Psoas muscle (tissue), 7 donors: ENCODE measurements at regions not wholly inside any gene's neighbourhood (a gene's known extent, or its start where the extent isn't known, plus 50 kb on each side); places are given as distances from the start of the nearest gene placed in this dataset.

Experiments
- ATAC-seq, 4 donors: fragments of 200-7000 bp; cut with Tn5 transposase; one replicate each; pipeline ENCODE4 v1.9.1; 2020; ENCODE audit warnings: moderate library complexity in 3 of 4, mild to moderate bottlenecking in 2 of 4
- DNase-seq, 2 donors: peaks; one replicate each; pipeline ENCODE4 v3.0.0-alpha.2; 2020
- H3K27ac ChIP-seq: fragments of 200-600 bp; one replicate; pipeline ENCODE4 v1.8.0; 2022
- H3K27me3 ChIP-seq, 3 donors: fragments of 200-600 bp in 1 of 3; one replicate each; pipeline versions ENCODE4 v1.6.1 to v1.8.0; 2013 to 2022; ENCODE audit warnings: low read length in 2 of 3, mild to moderate bottlenecking in 2 of 3, moderate library complexity in 1 of 3; ENCODE audit not compliant: insufficient read depth in 3 of 3
- H3K36me3 ChIP-seq, 2 donors: fragments of 200-600 bp in 1 of 2; one replicate each; pipeline versions ENCODE4 v1.6.1 to v1.8.0; 2013 to 2022; ENCODE audit warnings: low read depth in 1 of 2, mild to moderate bottlenecking in 1 of 2, moderate library complexity in 1 of 2; ENCODE audit not compliant: insufficient read depth in 1 of 2
- H3K4me1 ChIP-seq: fragments of 200-600 bp; one replicate; pipeline ENCODE4 v1.8.0; 2022
- H3K4me3 ChIP-seq: fragments of 200-600 bp; one replicate; pipeline ENCODE4 v1.8.0; 2022; ENCODE audit warnings: mild to moderate bottlenecking
- H3K9me3 ChIP-seq: fragments of 200-600 bp; one replicate; pipeline ENCODE4 v1.8.0; 2022
- WGBS, 3 donors: extraction: QIAGEN DNeasy Blood & Tissue Kit; methylation state at CpG; one replicate each; pipeline versions ENCODE4 v1.1.6 to v1.1.7; 2013; 5-methylcytosine and 5-hydroxymethylcytosine counted together
- intact Hi-C, 2 donors: fragments of 100-400 bp; cut with DNase I; formaldehyde crosslinking; loops; one replicate each; pipeline versions ENCODE4 v1.11.0 to v1.14.2; 2022
- TF ChIP-seq, protein P1 (sequence below): fragments of 200-600 bp; IDR thresholded peaks from one replicate; pipeline ENCODE4 v1.8.0; 2022; ENCODE audit warnings: antibody characterized with exemption
- donor health status: healthy with polysubstance abuse.
- donor health status: DM: no; HTN: no; CAD: no; lungs with moderate emphysema.
- donor health status: Bipolar disorder and iron deficiency.
- donor health status: healthy.
- donor health status: DM: yes; HTN: yes; CAD: no.
- donor health status: DM: no; HTN: no; CAD: no.
- donor health status: DM: yes; HTN: yes; CAD: no.

DNA sequence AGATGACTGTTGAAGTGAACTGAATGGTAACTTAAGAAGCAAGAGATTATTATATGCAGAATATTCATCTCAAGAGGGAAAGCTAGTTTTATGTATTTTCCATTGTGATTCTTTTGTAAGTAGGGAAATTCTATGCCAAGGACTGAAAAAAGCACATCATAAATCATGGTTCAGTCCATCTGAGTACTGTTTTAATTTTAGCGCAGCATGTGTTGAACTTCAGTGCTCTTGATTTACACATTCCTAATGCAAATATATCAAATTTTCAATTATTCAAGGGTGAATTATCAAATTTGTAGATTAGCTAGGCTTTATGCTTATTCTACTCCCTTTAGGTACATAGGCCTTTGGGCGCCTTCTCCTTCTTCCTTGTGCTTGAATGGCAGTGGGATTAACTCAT, 50.3 kb upstream of the TCF12 start:
- peak overlapping the region; percentile 44 for H3K27ac ChIP-seq
- 64 to 74% (median 70%) methylated on average over 2 of the region's 2 CpGs for WGBS, 3 donors

DNA sequence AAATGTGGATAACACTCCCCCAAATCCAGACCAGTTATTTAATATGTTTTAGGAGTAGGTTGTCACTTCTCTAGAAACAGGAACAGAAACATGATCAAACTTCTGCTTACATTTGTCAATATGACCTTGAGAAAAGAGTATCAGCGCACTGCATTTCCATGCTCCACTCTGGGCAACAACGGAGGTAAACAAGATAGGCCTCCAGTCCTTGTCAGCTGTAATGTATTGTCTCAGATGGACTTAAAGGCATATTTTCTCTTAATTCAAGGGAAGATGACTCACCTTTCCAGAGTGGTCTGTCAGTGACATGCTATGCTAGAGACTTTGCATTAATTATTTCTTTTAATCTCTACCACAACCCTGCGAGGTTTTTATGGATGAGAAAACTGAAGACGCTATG, 51.6 kb upstream of the TCF12 start:
- TF ChIP-seq, protein P1, sequence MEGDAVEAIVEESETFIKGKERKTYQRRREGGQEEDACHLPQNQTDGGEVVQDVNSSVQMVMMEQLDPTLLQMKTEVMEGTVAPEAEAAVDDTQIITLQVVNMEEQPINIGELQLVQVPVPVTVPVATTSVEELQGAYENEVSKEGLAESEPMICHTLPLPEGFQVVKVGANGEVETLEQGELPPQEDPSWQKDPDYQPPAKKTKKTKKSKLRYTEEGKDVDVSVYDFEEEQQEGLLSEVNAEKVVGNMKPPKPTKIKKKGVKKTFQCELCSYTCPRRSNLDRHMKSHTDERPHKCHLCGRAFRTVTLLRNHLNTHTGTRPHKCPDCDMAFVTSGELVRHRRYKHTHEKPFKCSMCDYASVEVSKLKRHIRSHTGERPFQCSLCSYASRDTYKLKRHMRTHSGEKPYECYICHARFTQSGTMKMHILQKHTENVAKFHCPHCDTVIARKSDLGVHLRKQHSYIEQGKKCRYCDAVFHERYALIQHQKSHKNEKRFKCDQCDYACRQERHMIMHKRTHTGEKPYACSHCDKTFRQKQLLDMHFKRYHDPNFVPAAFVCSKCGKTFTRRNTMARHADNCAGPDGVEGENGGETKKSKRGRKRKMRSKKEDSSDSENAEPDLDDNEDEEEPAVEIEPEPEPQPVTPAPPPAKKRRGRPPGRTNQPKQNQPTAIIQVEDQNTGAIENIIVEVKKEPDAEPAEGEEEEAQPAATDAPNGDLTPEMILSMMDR = no peak
- Histone ChIP-seq H3K9me3 (no peaks in the 10 kb centered on the region), H3K36me3 (no peaks in the 10 kb centered on the region), H3K27ac (no peak overlapping the region), H3K27me3 (no peaks in the 10 kb centered on the region), H3K4me3 (no peak overlapping the region), H3K4me1 (peaks cover 18% of the 10 kb centered on the region)
- 74 to 77% (median 76%) methylated on average over 4 of the region's 4 CpGs for WGBS, 3 donors
- intact Hi-C loops = loop anchor here in 1 of 2 donors (5.0 kb wide), 1 partner anchor 380 kb away; no protein-coding TSS in a partner anchor
- ATAC-seq = no peak
- no peak for DNase-seq

More for the DNA sequence above, 50.3 kb upstream of the TCF12 start:
- Histone ChIP-seq H3K4me3 (no peak overlapping the region), H3K27me3 (no peaks in the 10 kb centered on the region), H3K36me3 (no peaks in the 10 kb centered on the region), H3K4me1 (peaks cover 19% of the 10 kb centered on the region), H3K9me3 (no peaks in the 10 kb centered on the region)
- intact Hi-C loops = loop anchor here in 1 of 2 donors (5.0 kb wide), 1 partner anchor 381 kb away; no protein-coding TSS in a partner anchor
- TF ChIP-seq, protein P1 = no peak
- ATAC-seq (no peak), DNase-seq (no peak)

DNA sequence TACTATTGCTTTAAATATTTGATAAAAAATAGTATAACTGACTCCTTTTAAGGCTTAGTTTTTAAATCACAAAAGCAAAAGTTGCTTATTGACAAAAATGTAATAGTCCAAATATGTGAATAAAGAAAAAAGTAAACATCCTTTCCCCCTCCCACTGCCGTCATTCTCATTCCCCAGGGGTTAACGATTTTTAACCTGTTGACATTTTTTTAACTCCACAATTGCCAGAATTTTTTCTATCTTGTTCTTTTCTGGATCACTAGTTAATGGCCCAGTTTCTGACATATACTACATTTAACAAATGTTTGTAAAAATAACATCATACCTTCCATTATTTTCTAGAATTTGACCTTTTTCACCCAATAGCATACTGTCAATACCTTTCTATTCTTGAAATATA, 60.6 kb upstream of the TCF12 start:
- ATAC-seq = no peak
- no peaks in the 10 kb centered on the region for H3K27me3 ChIP-seq
- H3K9me3 ChIP-seq = no peaks in the 10 kb centered on the region
- no peaks in the 10 kb centered on the region for H3K36me3 ChIP-seq
- no peak overlapping the region for H3K4me3 ChIP-seq
- no peak for DNase-seq
- intact Hi-C loops = no loop called here
- H3K27ac ChIP-seq = no peak overlapping the region
- 26 to 33% (median 29%) methylated on average over 2 of the region's 2 CpGs for WGBS, 3 donors
- TF ChIP-seq, protein P1 = no peak
- no peaks in the 10 kb centered on the region for H3K4me1 ChIP-seq

GRCh38 chr15:56856934-56857333, 61.5 kb upstream of the TCF12 start:
- H3K27me3 ChIP-seq = no peaks in the 10 kb centered on the region
- intact Hi-C loops = no loop called here
- DNase-seq = no peak
- TF ChIP-seq, protein P1 = no peak
- H3K36me3 ChIP-seq = no peaks in the 10 kb centered on the region
- H3K4me1 ChIP-seq = no peaks in the 10 kb centered on the region
- WGBS, 3 donors = 97 to 98% (median 97%) methylated on average over 1 of the region's 1 CpG
- no peak overlapping the region for H3K27ac ChIP-seq
- ATAC-seq = no peak
- H3K9me3 ChIP-seq = no peaks in the 10 kb centered on the region
- H3K4me3 ChIP-seq = no peak overlapping the region

DNA sequence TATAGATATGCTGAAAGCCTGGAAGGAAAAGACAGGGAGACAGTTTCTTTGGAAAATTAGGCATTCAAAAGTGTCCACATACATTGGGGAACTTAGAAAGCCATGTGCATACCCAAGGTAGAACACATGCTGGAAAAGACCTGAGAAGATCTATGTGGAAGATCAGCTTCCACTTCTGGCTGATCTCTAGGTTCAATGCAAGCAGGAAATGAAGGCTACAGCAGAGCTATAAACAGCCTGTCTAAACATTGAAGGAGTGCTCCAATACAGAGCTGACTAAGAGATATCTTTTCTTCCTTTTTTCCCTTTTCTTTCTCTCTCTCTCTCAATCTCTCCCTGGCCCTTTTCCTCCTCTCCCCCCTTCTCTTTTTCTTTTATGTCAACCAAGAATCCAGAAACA, 73.6 kb upstream of the TCF12 start:
- Histone ChIP-seq H3K4me3 (no peak overlapping the region), H3K4me1 (no peaks in the 10 kb centered on the region), H3K27ac (no peak overlapping the region), H3K27me3 (no peaks in the 10 kb centered on the region), H3K36me3 (no peaks in the 10 kb centered on the region), H3K9me3 (no peaks in the 10 kb centered on the region)
- intact Hi-C loops = no loop called here
- ATAC-seq (no peak), DNase-seq (no peak)
- TF ChIP-seq, protein P1 = no peak
